ENCODE measurements at regions not wholly inside any gene's neighbourhood (a gene's known extent, or its start where the extent isn't known, plus 50 kb on each side); places are given as distances from the start of the nearest gene placed in this dataset.
"Not testable (repeated sequence)": the region's sequence is repeated elsewhere in the genome, so short reads cannot be mapped to it uniquely, and the experiment has no call there.

DNA sequence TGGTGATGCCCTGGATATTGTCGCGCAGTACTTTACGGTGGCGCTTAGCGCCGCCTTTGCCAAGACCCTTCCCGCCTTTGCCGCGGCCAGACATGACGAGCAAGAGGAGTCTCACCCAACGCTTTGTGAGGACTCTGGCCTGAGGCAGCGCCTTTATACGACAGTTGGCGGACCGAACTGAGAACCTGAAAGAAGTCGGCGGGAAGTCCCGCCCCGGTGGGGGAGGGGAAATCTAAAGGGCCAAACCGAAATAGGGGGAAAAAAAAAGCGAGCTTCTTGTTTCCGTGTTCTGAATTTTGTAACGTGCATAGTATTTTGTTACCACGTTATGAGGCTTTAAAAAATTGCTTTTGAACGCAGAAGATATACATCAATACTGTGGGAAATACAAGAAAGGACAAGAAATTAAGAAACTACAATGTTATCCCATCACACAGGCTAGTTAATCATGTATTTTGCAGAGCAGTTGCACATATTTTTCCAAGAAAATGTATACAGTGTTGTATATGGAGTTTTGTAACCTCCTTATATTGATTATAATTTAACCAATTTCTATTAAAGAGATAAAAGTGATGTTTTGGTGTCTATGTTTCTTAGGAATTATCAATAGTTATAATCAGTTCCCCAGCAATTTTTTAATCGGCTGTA, 80.6 kb downstream of the OR2B2 start:
- TF ChIP-seq, protein P1, sequence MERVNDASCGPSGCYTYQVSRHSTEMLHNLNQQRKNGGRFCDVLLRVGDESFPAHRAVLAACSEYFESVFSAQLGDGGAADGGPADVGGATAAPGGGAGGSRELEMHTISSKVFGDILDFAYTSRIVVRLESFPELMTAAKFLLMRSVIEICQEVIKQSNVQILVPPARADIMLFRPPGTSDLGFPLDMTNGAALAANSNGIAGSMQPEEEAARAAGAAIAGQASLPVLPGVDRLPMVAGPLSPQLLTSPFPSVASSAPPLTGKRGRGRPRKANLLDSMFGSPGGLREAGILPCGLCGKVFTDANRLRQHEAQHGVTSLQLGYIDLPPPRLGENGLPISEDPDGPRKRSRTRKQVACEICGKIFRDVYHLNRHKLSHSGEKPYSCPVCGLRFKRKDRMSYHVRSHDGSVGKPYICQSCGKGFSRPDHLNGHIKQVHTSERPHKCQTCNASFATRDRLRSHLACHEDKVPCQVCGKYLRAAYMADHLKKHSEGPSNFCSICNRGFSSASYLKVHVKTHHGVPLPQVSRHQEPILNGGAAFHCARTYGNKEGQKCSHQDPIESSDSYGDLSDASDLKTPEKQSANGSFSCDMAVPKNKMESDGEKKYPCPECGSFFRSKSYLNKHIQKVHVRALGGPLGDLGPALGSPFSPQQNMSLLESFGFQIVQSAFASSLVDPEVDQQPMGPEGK (CRISPR knock-in tag; IDR thresholded peaks at IDR 0.05; ENCODE audit: borderline replicate concordance): not testable (repeated sequence)
- not testable (repeated sequence) for TF ChIP-seq RARB (CRISPR knock-in tag; IDR thresholded peaks at IDR 0.05); ZNF70 (CRISPR knock-in tag; IDR thresholded peaks at IDR 0.05); ZFP3 (CRISPR knock-in tag; IDR thresholded peaks at IDR 0.05); ARNTL (CRISPR knock-in tag; IDR thresholded peaks at IDR 0.05; ENCODE audit: borderline replicate concordance, low read depth); ZFP30 (CRISPR knock-in tag; IDR thresholded peaks at IDR 0.05); CSRNP3 (CRISPR knock-in tag; IDR thresholded peaks at IDR 0.05); TCF4 (CRISPR knock-in tag; IDR thresholded peaks at IDR 0.05; ENCODE audit: borderline replicate concordance); BACH2 (CRISPR knock-in tag; IDR thresholded peaks at IDR 0.05; ENCODE audit: borderline replicate concordance); SNAI2 (CRISPR knock-in tag; IDR thresholded peaks at IDR 0.05)
- TF ChIP-seq, protein P2, sequence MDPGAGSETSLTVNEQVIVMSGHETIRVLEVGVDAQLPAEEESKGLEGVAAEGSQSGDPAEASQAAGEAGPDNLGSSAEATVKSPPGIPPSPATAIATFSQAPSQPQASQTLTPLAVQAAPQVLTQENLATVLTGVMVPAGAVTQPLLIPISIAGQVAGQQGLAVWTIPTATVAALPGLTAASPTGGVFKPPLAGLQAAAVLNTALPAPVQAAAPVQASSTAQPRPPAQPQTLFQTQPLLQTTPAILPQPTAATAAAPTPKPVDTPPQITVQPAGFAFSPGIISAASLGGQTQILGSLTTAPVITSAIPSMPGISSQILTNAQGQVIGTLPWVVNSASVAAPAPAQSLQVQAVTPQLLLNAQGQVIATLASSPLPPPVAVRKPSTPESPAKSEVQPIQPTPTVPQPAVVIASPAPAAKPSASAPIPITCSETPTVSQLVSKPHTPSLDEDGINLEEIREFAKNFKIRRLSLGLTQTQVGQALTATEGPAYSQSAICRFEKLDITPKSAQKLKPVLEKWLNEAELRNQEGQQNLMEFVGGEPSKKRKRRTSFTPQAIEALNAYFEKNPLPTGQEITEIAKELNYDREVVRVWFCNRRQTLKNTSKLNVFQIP (CRISPR knock-in tag; IDR thresholded peaks at IDR 0.05; ENCODE audit: borderline replicate concordance, low read depth): not testable (repeated sequence)
